Activated B cell treated with CpG ODN at 0.5 μM for 24 hours (primary cell): ENCODE measurements at regions not wholly inside any gene's neighbourhood (a gene's known extent, or its start where the extent isn't known, plus 50 kb on each side); places are given as distances from the start of the nearest gene placed in this dataset.

Source experiments
- ATAC-seq: fragments of 200-7000 bp; cut with Tn5 transposase; one replicate; pipeline ENCODE4 v1.10.0; 2021; ENCODE audit warnings: low read depth, mild to moderate bottlenecking, moderate library complexity
- CTCF ChIA-PET: fragments of 350-600 bp; sonication (Branson Sonifier 250); formaldehyde crosslinking; loops from one replicate; lab custom pipeline; 2021; ENCODE audit warnings: antibody characterized with exemption; lab: Charles Lee
- POLR2A ChIA-PET: fragments of 350-600 bp; sonication (Branson Sonifier 250); formaldehyde crosslinking; loops from one replicate; lab custom pipeline; 2021; ENCODE audit warnings: antibody characterized with exemption; lab: Charles Lee
- DNase-seq: peaks from one replicate; pipeline ENCODE4 v3.0.0; 2022
- H3K27ac Mint-ChIP-seq: one replicate; pipeline ENCODE4 v1.8.0; 2020; ENCODE audit warnings: mixed read lengths
- H3K27me3 Mint-ChIP-seq: one replicate; pipeline ENCODE4 v1.8.0; 2021; ENCODE audit warnings: mixed read lengths
- H3K36me3 Mint-ChIP-seq: one replicate; pipeline ENCODE4 v1.8.0; 2021; ENCODE audit warnings: low read depth, mixed read lengths
- H3K4me1 Mint-ChIP-seq: one replicate; pipeline ENCODE4 v1.8.0; 2021; ENCODE audit warnings: mixed read lengths
- H3K4me3 Mint-ChIP-seq: one replicate; pipeline ENCODE4 v1.8.0; 2020; ENCODE audit warnings: mild to moderate bottlenecking, mixed read lengths
- H3K9me3 Mint-ChIP-seq: one replicate; pipeline ENCODE4 v1.8.0; 2020; ENCODE audit warnings: mixed read lengths
- CTCF ChIP-seq: fragments of 200-600 bp; IDR thresholded peaks from one replicate; pipeline ENCODE4 v1.8.0; 2022; ENCODE audit warnings: antibody characterized with exemption, mild to moderate bottlenecking
- intact Hi-C: fragments of 100-400 bp; cut with micrococcal nuclease; formaldehyde crosslinking; loops from one replicate; pipeline ENCODE4 v1.15.1; 2024

DNA sequence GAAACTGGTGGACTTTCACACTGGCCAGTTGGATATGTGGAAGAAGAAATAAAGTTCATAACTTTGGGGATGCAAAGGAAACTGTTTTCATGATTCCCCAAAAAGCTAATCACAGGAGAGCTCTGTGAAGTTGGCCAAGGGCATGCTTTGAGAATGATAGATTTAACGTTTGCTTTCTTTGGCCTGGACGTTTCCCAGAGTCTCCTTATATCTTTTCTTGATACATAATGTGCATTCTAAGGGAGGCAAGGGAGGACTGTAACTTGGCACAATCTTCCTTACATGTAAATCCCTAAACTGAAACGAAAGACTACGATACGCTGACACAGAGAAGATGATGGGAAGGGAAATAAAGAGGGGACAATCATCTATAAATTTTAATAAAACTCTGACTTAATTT is 176.5 kb upstream of the INHBA start:
- intact Hi-C loops = no loop called here
- POLR2A ChIA-PET = interaction anchor here (1.3 kb wide), 1 partner anchor 10 kb away, joined by 4 read pairs; no protein-coding TSS in a partner anchor

GRCh38 chr7:41878309-41879295 is 175.7 kb upstream of the INHBA start:
- Mint-ChIP-seq H3K4me1 (peaks cover 59% of the 10 kb centered on the region), H3K27me3 (no peaks in the 10 kb centered on the region), H3K4me3 (no peak overlapping the region), H3K27ac (no peak overlapping the region), H3K9me3 (no peaks in the 10 kb centered on the region), H3K36me3 (no peaks in the 10 kb centered on the region)
- ChIA-PET CTCF (no interaction called here), POLR2A (interaction anchor here (1.3 kb wide), 1 partner anchor 9 kb away, joined by 4 read pairs; no protein-coding TSS in a partner anchor)
- intact Hi-C loops = no loop called here
- no peak for TF ChIP-seq CTCF
- ATAC-seq (no peak), DNase-seq (no peak)

More for the DNA sequence above, 176.5 kb upstream of the INHBA start:
- ATAC-seq (no peak), DNase-seq (no peak)
- CTCF ChIA-PET = no interaction called here
- H3K4me1 Mint-ChIP-seq = peaks cover 61% of the 10 kb centered on the region
- no peak for TF ChIP-seq CTCF
- no peaks in the 10 kb centered on the region for H3K27me3 Mint-ChIP-seq
- H3K27ac Mint-ChIP-seq = no peak overlapping the region
- no peak overlapping the region for H3K4me3 Mint-ChIP-seq
- no peaks in the 10 kb centered on the region for H3K36me3 Mint-ChIP-seq
- no peaks in the 10 kb centered on the region for H3K9me3 Mint-ChIP-seq

DNA sequence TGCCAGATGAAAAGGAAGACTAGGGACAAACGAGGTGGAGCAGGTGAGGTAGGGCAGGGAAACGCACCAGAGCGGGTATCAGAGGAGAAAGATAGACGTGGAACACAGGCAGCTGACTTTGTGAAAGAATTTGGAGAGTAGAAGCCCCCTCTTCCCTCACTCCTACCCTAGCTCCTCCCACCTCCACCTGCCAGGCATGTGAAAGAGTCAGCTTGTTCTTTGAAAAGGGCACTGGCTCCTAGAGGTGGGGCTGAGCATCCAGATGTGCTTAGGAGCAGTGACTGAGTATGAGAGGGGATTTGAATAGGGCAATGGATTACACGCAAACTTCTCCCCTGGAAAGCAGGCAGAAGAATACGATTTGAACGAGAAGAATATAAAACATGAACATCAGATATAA is 174.2 kb upstream of the INHBA start:
- Mint-ChIP-seq H3K36me3 (no peaks in the 10 kb centered on the region), H3K27me3 (no peaks in the 10 kb centered on the region), H3K9me3 (no peaks in the 10 kb centered on the region), H3K4me1 (peaks cover 46% of the 10 kb centered on the region), H3K27ac (no peak overlapping the region), H3K4me3 (no peak overlapping the region)
- ATAC-seq (no peak), DNase-seq (no peak)
- POLR2A ChIA-PET = no interaction called here
- CTCF ChIA-PET = no interaction called here
- intact Hi-C loops = no loop called here
- TF ChIP-seq CTCF = no peak

DNA sequence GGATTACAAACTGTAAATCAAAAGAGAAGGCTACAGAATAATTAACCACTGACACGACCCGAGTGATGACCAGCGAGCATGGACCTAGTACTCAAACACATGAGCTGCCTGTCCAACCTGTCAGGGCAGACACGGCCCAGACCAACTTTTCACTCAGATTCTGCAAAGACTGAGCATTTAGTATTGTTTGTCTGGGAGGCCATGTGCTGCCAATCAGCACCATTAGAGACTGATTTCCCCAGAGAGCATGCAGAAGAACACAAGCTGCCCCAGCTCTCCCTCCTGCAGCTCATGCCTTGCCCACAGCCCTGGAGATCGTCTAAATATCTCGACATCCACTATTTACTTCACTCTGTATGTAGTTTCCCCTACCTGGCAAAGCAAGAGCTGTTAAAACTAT is 172.6 kb upstream of the INHBA start:
- Mint-ChIP-seq H3K4me1 (peaks cover 30% of the 10 kb centered on the region), H3K27me3 (no peaks in the 10 kb centered on the region), H3K27ac (no peak overlapping the region), H3K4me3 (no peak overlapping the region), H3K36me3 (no peaks in the 10 kb centered on the region), H3K9me3 (no peaks in the 10 kb centered on the region)
- no peak for DNase-seq
- ChIA-PET CTCF (interaction anchor here (1.4 kb wide), 1 partner anchor 66 kb away, joined by 4 read pairs; no protein-coding TSS in a partner anchor), POLR2A (no interaction called here)
- no peak for TF ChIP-seq CTCF
- ATAC-seq = no peak
- intact Hi-C loops = no loop called here

- DNase-seq (no peak), ATAC-seq (no peak)
- TF ChIP-seq CTCF = no peak
- Mint-ChIP-seq H3K4me1 (peaks cover 32% of the 10 kb centered on the region), H3K4me3 (no peak overlapping the region), H3K36me3 (no peaks in the 10 kb centered on the region), H3K27ac (no peak overlapping the region), H3K9me3 (no peaks in the 10 kb centered on the region), H3K27me3 (no peaks in the 10 kb centered on the region)
- ChIA-PET POLR2A (no interaction called here), CTCF (interaction anchor here (1.4 kb wide), 1 partner anchor 67 kb away, joined by 4 read pairs; no protein-coding TSS in a partner anchor)
- intact Hi-C loops = no loop called here
These were observed 171.4 kb upstream of the INHBA start for GRCh38 chr7:41874201-41874785.
